Glomerular visceral epithelial cell (primary cell): ENCODE measurements at regions not wholly inside any gene's neighbourhood (a gene's known extent, or its start where the extent isn't known, plus 50 kb on each side); places are given as distances from the start of the nearest gene placed in this dataset.
"Not testable (repeated sequence)": the region's sequence is repeated elsewhere in the genome, so short reads cannot be mapped to it uniquely, and the experiment has no call there.

ENCODE experiments used
- DNase-seq: peaks from one replicate; pipeline ENCODE4 v3.0.0-alpha.2; 2016; ENCODE audit errors: extremely low spot score

DNA sequence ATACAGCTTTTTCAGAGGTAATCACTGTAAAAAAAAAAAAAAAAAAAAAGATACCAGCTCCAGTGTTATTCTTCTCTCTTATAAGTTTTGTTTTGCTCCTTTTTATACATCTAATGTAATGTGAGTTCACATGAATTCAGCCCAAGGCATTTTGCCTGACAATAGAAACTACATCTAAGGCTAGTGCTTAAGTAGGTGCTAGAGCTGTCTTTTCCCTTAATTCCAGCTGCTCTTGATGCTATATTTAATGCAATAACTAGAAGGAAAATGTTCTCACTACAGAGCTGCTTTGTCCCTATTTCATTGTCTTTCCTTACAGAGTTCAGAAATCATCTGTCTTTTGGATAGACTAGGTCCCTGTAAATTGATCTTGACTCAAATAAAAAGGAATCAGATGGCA lies 150.1 kb downstream of the NAA11 start:
- DNase-seq: no peak

DNA sequence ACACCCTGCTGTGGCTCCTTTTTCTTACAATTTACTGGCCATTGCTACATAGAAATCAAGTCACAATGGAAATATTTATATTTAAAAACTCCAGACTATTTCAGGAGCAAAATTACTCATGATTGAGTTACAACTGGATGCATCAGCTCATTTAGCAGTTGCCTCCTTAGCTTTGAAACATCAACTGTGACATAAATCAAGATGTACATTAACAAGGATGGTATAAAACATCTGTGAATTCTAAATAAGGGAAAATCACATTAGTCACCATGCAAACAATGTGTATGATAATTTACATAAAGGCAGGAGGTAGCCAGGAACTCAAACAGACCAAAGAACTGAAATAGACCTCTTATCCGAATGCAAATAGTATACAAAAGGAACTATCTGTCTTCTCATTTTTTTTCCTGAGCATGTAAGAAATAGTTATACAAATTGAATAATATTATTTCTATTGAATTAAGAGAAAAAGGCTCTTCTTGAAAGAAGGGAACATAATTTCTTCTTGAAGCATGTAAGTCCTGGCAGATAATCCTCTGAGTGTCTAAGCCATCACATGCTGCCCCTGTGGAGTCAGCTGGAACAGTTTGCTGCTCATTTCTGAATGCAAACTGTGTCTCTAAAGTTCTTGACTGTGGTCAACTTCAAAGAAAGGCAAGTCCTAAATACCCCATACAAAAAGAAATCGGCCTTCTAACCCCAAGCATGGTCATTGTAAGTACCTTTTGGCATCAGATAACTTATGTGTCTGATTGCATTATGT lies 151.2 kb downstream of the NAA11 start:
- no peak for DNase-seq

DNA sequence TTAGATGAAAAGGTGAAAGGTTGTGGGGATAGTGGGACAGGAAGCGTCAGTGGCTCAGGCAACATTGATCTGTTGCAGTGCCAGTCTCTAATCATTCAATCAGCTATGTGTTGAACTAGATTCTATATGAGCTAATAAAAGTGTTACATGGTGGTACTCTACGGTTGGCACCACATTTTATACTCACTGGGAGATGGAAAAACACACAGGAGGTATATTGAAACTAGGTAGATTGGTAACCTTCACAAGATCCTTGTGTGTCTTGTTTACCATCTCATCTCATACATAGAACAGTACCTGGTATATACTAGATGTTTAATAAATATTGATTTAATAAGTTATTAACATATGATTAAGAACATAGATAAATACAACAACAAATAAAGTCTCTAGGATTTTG lies 152.7 kb downstream of the NAA11 start:
- DNase-seq: no peak

DNA sequence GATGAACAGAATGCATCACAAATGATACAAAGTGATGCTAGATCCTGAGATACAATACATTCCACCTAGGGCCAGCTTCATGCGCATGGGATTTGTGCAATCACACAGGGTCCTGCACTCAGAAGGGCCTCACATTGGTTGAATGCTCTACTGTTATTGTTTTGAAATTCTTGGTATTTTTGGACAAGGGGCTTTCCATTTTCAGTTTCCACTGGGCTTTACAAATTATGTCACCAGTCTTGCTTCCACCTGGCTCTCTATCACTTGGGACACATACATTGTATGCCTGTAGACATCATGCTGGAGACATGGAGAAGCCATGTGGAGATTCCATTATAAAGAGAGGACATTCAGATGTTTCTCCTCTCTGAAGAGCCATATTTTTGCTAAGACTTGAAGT lies 155.8 kb downstream of the NAA11 start:
- DNase-seq: no peak

DNA sequence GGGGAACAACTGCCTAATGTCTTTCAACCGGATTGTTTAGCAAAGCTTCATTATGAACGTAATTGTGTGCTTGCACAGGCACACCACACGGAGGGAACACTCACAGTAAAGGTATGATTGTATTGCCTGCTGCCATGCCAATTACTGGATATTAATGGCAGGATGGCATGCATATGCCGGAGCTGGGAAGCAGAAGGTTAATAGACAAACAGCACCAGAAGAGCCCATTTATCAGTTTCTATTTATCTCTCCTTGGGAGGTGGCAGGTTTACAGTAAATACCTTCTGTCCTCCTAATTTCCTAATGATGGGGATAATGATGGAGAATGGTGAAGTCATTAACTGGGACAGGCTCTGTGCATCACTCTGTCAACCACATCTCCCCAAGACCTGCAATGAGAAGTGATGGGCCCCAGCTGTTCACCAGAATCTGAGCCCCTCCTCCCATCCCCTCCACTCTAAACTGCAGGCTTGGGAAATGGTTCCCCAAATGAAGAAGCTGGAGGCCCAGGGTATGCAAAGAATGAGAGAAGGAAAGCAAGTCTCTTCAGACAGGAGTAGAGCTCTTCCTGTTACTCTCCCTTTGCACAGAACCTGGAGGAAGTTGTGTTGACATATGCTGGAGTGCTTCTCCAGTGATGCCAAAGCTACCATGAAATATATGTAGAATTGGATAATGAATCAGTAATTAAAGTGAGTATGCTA lies 160.8 kb downstream of the NAA11 start:
- no peak for DNase-seq

- no peak for DNase-seq
Measured at GRCh38 chr4:79163981-79164490, 161.8 kb downstream of the NAA11 start.

DNA sequence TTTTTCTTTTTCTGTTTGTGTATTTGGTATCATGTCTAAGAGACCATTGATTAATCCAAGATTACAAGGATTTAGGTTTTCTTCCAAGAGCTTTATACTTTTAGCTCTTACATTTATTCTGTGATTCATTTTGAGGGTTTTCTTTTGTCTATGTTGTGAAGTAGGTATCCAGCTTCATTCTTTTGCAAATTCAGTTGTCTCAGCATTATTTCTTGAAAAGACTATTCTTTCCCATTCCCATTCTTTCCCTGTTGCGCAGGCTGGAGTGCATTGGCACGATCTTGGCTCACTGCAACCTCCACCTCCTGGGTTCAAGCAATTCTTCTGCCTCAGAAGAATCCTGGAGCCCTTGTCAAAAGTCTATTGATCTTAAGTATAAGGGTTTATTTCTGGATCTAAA lies 164.9 kb downstream of the NAA11 start:
- no peak for DNase-seq

DNA sequence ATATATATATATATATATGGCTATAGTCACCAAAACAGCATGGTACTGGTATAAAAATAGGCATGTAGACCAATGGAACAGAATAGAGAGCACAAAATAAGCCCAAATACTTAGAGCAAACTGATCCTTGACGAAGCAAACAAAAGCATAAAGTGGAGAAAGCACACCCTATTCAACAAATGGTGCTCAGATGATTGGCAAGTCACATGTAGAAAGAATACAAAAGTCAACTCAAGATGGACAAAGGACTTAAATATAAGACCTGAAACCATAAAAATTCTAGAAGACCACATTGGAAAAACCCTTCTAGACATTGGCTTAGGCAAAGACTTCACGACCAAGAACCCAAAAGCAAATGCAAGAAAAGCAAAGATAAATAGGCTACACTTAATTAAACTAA lies 167.2 kb downstream of the NAA11 start:
- not testable (repeated sequence) for DNase-seq

GRCh38 chr4:79155336-79155735 lies 170.5 kb downstream of the NAA11 start:
- no peak for DNase-seq

DNA sequence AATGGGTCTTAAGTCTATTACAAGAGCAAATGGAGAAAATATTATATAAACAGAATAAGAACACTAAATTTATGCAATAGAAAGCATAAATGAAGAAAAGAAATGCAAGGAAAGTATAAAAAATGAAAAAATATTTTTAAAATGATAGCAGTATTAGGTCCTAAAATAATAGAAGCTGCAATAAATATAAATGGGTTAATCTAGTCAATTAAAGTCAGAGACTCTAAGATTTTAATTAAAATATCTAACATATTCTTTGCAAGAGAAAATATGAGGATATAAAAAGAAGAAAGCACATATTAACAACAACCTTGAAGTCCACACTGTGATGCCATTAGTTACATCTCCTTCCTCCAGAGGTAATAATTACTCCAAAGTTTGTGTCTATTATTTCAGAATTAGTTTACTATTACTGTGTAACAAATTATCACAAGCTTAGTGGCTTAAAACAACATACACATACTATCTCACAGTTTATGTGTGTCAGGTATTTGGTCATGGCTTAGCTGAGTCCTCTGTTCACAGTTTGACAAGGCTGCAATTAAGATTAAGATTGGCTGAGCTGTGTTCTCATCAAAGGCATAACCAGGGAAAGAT lies 174.9 kb downstream of the NAA11 start:
- DNase-seq: no peak

DNA sequence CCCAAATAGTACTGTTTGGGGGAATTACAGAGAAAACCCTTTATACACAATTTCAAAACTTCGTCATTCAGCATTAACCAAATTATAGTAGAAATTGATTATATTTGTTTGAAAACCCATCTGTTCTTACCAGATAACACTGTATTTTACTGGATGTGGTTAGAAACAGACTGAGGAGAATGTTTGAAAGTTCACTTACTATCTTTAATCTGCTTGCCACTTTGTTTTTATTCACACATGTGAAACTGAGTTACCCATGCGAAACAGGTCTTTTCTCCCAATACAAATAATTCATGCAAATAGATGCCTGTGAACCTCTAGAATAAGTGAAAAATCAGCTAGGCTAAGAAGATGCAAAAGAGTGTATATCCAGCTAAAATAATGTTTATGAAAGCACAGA lies 177.5 kb downstream of the NAA11 start:
- no peak for DNase-seq

- no peak for DNase-seq
Measured at GRCh38 chr4:79147251-79147650, 178.6 kb downstream of the NAA11 start.

DNA sequence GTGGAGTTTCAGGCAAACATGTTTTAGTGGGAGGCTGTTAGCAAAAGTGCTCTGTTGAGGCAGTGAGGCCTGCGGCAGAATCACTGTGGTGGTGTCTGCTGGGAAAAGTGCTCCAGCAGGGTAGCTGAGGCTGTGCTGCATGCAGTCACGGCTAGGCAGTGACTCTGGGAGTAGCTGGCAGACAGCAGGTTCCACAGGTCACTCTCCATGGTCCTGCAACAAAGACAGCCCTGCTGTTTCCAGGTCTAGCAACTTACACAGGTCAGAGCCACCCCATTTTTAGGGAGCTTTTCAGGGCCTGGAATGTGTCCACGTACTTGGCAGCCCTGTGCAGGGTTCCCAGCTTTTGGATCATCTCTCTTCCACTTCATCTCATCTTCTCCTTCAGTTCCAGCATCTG lies 184.3 kb downstream of the NAA11 start:
- DNase-seq: peak; percentile 30

- no peak for DNase-seq
Measured at GRCh38 chr4:79134767-79135166, 191.1 kb downstream of the NAA11 start.

GRCh38 chr4:79132826-79133225 lies 193.0 kb downstream of the NAA11 start:
- no peak for DNase-seq

GRCh38 chr4:79121875-79122358 lies 182.7 kb upstream of the PAQR3 start:
- no peak for DNase-seq

DNA sequence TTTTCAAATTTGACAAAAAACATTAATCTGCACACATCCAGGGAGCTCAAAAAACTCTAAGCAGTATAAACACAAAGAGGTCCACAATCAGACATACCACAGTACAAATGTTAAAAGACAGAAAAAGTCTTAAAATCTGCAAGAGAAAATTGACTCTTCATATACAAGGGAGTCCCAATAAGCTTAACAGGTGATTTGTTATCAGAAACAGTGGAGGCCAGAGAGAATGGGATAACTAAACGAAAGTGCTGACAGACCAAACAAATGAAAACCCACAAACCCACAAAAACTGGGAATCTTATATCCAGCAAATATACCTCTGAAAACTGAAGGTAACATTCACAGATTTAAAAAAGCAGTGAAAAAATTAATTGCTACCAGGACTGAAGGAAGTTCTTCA lies 182.0 kb upstream of the PAQR3 start:
- no peak for DNase-seq

DNA sequence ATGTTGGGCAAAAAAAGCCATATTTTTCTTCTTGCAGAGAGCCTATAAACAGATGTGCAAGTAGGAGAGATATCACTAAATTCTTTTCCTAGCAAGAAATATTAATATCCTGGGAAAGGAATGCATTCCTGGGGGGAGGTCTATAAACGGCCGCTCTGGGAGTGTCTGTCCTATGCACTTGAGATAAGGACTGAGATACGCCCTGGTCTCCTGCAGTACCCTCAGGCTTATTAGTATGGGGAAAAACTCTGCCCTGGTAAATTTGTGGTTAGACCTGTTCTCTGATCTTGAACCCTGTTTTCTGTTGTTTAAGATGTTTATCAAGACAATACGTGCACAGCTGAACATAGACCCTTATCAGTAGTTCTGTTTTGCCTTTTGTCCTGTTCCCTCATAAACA lies 177.8 kb upstream of the PAQR3 start:
- DNase-seq: not testable (repeated sequence)

GRCh38 chr4:79107014-79107413 lies 167.8 kb upstream of the PAQR3 start:
- DNase-seq: no peak

- no peak for DNase-seq
Measured at GRCh38 chr4:79088946-79089691, 149.9 kb upstream of the PAQR3 start.

GRCh38 chr4:79087071-79087470 lies 147.8 kb upstream of the PAQR3 start:
- DNase-seq: no peak

DNA sequence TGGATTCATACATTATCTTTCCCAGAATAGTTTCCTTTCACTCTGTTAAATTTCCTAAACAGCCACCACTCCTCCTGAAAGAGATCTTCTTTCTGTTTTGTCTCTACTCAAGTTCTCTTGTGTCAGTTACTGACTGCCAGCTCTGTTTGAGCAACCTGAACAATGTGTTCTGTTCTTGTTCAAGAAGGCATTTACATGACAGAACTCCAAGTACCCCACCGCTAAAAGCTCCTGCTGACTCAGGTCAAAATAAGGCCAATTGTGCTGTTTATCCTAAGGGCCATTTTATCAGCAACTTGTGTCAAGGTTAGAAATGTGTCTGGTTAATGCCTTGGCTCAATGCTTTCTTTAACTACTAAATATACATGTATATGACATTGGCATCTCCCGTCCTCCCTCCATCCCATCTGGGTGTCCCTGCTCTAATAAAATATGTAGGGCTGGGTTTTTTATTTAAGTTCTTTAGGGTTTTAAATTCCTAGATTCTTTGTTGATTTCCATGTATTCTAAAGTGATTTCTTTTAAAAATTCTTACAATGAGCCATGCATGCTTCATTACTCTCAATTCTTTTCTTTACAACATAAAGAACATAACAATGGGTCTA lies 144.3 kb upstream of the PAQR3 start:
- DNase-seq: no peak
